Transverse colon (tissue), 4 donors: ENCODE measurements at regions not wholly inside any gene's neighbourhood (a gene's known extent, or its start where the extent isn't known, plus 50 kb on each side); places are given as distances from the start of the nearest gene placed in this dataset.

ENCODE experiments used
- DNase-seq: peaks from one replicate; pipeline ENCODE4 v3.0.0-alpha.2; 2019
- H3K27ac ChIP-seq, 4 donors: fragments of 200-600 bp; sonication (generic); 2 replicates each; pipeline ENCODE4 v1.5.1; 2016 to 2018; ENCODE audit warnings: inconsistent platforms in 4 of 4
- H3K27me3 ChIP-seq: fragments of 200-600 bp; sonication (generic); 2 replicates; pipeline ENCODE4 v1.5.1; 2017; ENCODE audit warnings: inconsistent platforms
- H3K36me3 ChIP-seq, 4 donors: fragments of 200-600 bp; sonication (generic); 2 replicates each; pipeline ENCODE4 v1.5.1; 2017 to 2019; ENCODE audit warnings: inconsistent platforms in 4 of 4
- H3K4me1 ChIP-seq, 4 donors: fragments of 200-600 bp; sonication (generic); 2 replicates each; pipeline ENCODE4 v1.5.1; 2017 to 2020; ENCODE audit warnings: inconsistent platforms in 4 of 4
- H3K4me3 ChIP-seq, 4 donors: fragments of 200-600 bp; sonication (generic); 1 replicate in 1 of 4; 2 replicates in 3 of 4; pipeline versions ENCODE4 v1.5.1 to v1.6.1; 2017 to 2019; ENCODE audit warnings: inconsistent platforms in 4 of 4
- H3K9me3 ChIP-seq, 2 donors: fragments of 200-600 bp; sonication (generic); 2 replicates each; pipeline ENCODE4 v1.5.1; 2017 to 2019; ENCODE audit warnings: inconsistent platforms in 2 of 2
- EP300 ChIP-seq: sonication (generic); formaldehyde crosslinking; IDR thresholded peaks from one replicate; pipeline ENCODE4 v1.6.1; 2017; ENCODE audit warnings: antibody characterized with exemption, low read depth
- POLR2A ChIP-seq: fragments of 450-650 bp; IDR thresholded peaks from one replicate; pipeline ENCODE4 v1.6.1; 2016; ENCODE audit warnings: antibody characterized with exemption, mild to moderate bottlenecking, moderate library complexity
- POLR2AphosphoS5 ChIP-seq, 3 donors: sonication (generic); formaldehyde crosslinking; IDR thresholded peaks; one replicate each; pipeline ENCODE4 v1.6.1; 2016; ENCODE audit warnings: antibody characterized with exemption in 3 of 3
- WGBS, 2 donors: methylation state at CpG; one replicate each; pipeline ENCODE4 v1.1.5; 2018; ENCODE audit warnings: low coverage in 1 of 2; 5-methylcytosine and 5-hydroxymethylcytosine counted together
- in situ Hi-C, 4 donors: fragments of 200-750 bp; cut with MboI; loops; one replicate each; pipeline versions ENCODE4 v1.15.0 to v1.15.1; 2017; ENCODE audit warnings: low sequenced_read_pairs in 3 of 4, low pct_ligation_motif_present in 1 of 4, low pct_unique_long_range_greater_than_20kb in 1 of 4
- intact Hi-C: fragments of 100-400 bp; cut with DNase I; formaldehyde crosslinking; loops from one replicate; pipeline ENCODE4 v1.15.1; 2023; ENCODE audit warnings: low total_unique reads
- TF ChIP-seq, protein P1 (sequence below), 5 experiments: fragments of 200-600 bp in 3 of 5; fragments of 450-650 bp in 2 of 5; sonication (generic) in 3 of 5; IDR thresholded peaks; 1 replicate in 2 of 5; 2 replicates in 3 of 5; pipeline ENCODE4 v1.5.1; 2016 to 2017; ENCODE audit warnings: antibody characterized with exemption in 5 of 5, inconsistent platforms in 3 of 5, mild to moderate bottlenecking in 2 of 5, moderate library complexity in 1 of 5

DNA sequence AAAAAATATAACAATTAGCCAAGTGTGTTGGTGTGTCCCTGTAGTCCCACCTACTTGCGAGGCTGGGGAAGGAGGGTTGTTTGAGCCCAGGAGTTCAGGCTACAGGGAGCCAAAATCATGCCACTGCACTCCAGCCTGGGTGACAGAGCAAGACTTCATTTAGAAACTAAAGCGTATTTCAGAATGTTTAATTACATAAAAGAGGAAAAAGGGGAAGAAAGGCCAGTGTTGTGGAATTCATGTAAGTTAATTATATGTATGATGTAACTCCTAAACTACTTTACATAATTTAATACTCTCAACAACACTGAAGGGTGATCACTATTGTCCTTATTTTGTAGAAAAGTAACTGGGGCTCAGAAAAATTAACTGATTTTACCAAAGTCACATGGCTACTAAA, 67.2 kb upstream of the HOPX start:
- Histone ChIP-seq H3K9me3 (no peaks in the 10 kb centered on the region), H3K4me3 (no peak overlapping the region), H3K36me3 (no peaks in the 10 kb centered on the region), H3K27ac (no peak overlapping the region), H3K27me3 (no peaks in the 10 kb centered on the region), H3K4me1 (peaks cover 0 to 18% (median 7%) of the 10 kb centered on the region in 4 donors)
- TF ChIP-seq POLR2AphosphoS5 (IDR thresholded peaks at IDR 0.05) = no peak
- TF ChIP-seq, protein P1, sequence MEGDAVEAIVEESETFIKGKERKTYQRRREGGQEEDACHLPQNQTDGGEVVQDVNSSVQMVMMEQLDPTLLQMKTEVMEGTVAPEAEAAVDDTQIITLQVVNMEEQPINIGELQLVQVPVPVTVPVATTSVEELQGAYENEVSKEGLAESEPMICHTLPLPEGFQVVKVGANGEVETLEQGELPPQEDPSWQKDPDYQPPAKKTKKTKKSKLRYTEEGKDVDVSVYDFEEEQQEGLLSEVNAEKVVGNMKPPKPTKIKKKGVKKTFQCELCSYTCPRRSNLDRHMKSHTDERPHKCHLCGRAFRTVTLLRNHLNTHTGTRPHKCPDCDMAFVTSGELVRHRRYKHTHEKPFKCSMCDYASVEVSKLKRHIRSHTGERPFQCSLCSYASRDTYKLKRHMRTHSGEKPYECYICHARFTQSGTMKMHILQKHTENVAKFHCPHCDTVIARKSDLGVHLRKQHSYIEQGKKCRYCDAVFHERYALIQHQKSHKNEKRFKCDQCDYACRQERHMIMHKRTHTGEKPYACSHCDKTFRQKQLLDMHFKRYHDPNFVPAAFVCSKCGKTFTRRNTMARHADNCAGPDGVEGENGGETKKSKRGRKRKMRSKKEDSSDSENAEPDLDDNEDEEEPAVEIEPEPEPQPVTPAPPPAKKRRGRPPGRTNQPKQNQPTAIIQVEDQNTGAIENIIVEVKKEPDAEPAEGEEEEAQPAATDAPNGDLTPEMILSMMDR (IDR thresholded peaks at IDR 0.05) = no peak
- TF ChIP-seq POLR2A = no peak
- no peak for TF ChIP-seq EP300
- WGBS, 2 donors = 86 to 97% methylated on average over 2 of the region's 2 CpGs
- in situ Hi-C loops (no loop called here), intact Hi-C loops (no loop called here)
- no peak for DNase-seq

DNA sequence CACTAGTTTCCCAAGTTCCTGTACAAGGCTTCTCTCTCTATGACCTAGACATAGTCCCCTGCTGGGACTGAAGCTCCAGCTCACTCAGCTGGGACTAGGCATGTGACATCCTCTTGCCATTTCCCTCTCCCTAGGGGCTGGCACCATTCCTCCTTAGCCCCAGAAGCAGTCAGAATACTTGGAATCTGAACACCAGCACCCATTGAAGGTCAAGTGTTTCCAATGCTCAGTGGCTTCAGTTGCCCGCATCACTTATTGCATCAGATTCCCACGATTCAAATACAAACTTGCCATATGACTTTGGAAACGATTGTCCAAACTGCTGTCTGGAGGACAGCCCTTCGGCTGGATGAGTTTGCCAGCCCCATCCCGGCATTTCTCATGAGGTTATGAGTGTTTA, 65.5 kb upstream of the HOPX start:
- 82 to 100% methylated on average over 1 to 5 of the region's 5 CpGs for WGBS, 2 donors
- Histone ChIP-seq H3K27ac (no peak overlapping the region), H3K27me3 (no peaks in the 10 kb centered on the region), H3K36me3 (no peaks in the 10 kb centered on the region), H3K9me3 (no peaks in the 10 kb centered on the region), H3K4me3 (no peak overlapping the region), H3K4me1 (peaks cover 0 to 18% (median 14%) of the 10 kb centered on the region in 4 donors)
- intact Hi-C loops (no loop called here), in situ Hi-C loops (no loop called here)
- TF ChIP-seq EP300 (no peak), POLR2A (no peak), POLR2AphosphoS5 (IDR thresholded peaks at IDR 0.05) (no peak)
- TF ChIP-seq, protein P1 (IDR thresholded peaks at IDR 0.05) = no peak
- no peak for DNase-seq

DNA sequence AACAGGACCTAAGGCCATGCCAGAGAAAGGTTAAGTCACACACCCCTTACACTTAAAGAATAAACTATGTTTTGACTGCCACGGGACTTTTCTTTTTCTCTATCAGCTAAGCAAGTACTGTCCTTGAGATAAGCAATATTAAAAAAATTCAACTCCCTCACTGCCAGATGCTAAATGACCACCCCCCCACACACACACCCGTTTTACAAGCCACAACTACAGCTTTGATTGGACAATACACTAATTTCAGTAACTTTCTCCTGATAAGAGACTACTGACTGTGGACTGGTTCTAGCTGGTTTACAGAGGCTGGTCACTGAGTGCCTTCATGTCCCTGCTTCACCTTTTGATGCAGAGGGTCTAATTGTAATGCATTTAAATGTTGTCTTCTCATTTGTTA, 63.9 kb upstream of the HOPX start:
- H3K9me3 ChIP-seq = no peaks in the 10 kb centered on the region
- no peak overlapping the region for H3K4me3 ChIP-seq
- no peak for TF ChIP-seq POLR2AphosphoS5 (IDR thresholded peaks at IDR 0.05)
- no peak for TF ChIP-seq POLR2A
- no peak for TF ChIP-seq EP300
- TF ChIP-seq, protein P1 (IDR thresholded peaks at IDR 0.05) = no peak
- in situ Hi-C loops = no loop called here
- 36 to 47% methylated on average over 2 of the region's 2 CpGs for WGBS, 2 donors
- intact Hi-C loops = no loop called here
- no peaks in the 10 kb centered on the region for H3K27me3 ChIP-seq
- H3K36me3 ChIP-seq = no peaks in the 10 kb centered on the region
- peaks cover 0 to 18% (median 14%) of the 10 kb centered on the region in 4 donors for H3K4me1 ChIP-seq
- H3K27ac ChIP-seq = peak overlapping the region in 1 of 4 donors; percentile 20
- DNase-seq = peak; percentile 43

DNA sequence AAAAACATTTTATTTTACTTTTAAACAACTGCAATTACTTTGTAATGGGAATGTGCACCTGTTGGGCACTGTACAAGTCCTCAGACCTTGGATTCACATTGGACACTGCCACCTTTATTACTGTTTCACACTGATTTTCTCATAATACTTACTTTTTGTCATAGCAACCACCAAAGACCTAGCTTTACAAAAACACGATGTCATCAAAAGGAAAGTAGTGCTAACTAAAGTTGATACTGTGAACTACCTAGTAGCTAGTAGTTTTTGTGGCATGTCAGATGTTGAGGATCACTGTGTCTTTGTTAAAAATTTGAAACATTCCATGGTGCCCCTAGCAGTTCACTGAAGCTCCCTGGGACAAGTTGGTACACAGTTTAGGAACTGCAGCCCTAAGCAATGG, 62.9 kb upstream of the HOPX start:
- WGBS, 2 donors = 33% methylated on average over 1 of the region's 1 CpG
- intact Hi-C loops (no loop called here), in situ Hi-C loops (no loop called here)
- no peaks in the 10 kb centered on the region for H3K27me3 ChIP-seq
- TF ChIP-seq POLR2AphosphoS5 (IDR thresholded peaks at IDR 0.05) = no peak
- TF ChIP-seq POLR2A = no peak
- TF ChIP-seq, protein P1 (IDR thresholded peaks at IDR 0.05) = no peak
- DNase-seq = no peak
- H3K27ac ChIP-seq = peak overlapping the region in 3 of 4 donors; percentile 4 to 65 (median 28)
- H3K9me3 ChIP-seq = no peaks in the 10 kb centered on the region
- peaks cover 0 to 18% (median 14%) of the 10 kb centered on the region in 4 donors for H3K4me1 ChIP-seq
- no peaks in the 10 kb centered on the region for H3K36me3 ChIP-seq
- no peak overlapping the region for H3K4me3 ChIP-seq
